Astrocyte (in vitro differentiated cells and primary cell): ENCODE measurements at regions not wholly inside any gene's neighbourhood (a gene's known extent, or its start where the extent isn't known, plus 50 kb on each side); places are given as distances from the start of the nearest gene placed in this dataset.

ENCODE experiments used
- DNase-seq: peaks from one replicate; pipeline ENCODE4 v3.0.0-alpha.2; 2010; ENCODE audit warnings: low read depth
- FAIRE-seq: peaks from 2 replicates; lab custom pipeline; 2011; peaks lifted over from hg19 to GRCh38; lab: Jason Lieb, UNC
- H2AFZ ChIP-seq: 2 replicates; pipeline ENCODE4 v1.6.0; 2012; ENCODE audit warnings: low read depth, low read length, inconsistent platforms
- H3K27ac ChIP-seq: 2 replicates; pipeline ENCODE4 v1.5.1; 2011; ENCODE audit warnings: low read depth, low read length, inconsistent platforms
- H3K27me3 ChIP-seq: 2 replicates; pipeline ENCODE4 v1.6.0; 2011; ENCODE audit warnings: low read length, inconsistent platforms; ENCODE audit not compliant: insufficient read depth
- H3K36me3 ChIP-seq: 2 replicates; pipeline ENCODE4 v1.5.1; 2011; ENCODE audit warnings: low read length, inconsistent platforms; ENCODE audit not compliant: insufficient read depth
- H3K4me1 ChIP-seq: 2 replicates; pipeline ENCODE4 v1.5.1; 2011; ENCODE audit warnings: low read length, inconsistent platforms; ENCODE audit not compliant: insufficient read depth
- H3K4me2 ChIP-seq: 2 replicates; pipeline ENCODE4 v1.6.0; 2012; ENCODE audit warnings: low read length, inconsistent platforms
- H3K4me3 ChIP-seq: 2 replicates; pipeline ENCODE4 v1.5.1; 2011; ENCODE audit warnings: low read depth, mild to moderate bottlenecking, low read length, inconsistent platforms; ENCODE audit not compliant: insufficient read depth
- H3K79me2 ChIP-seq: 2 replicates; pipeline ENCODE4 v1.6.0; 2012; ENCODE audit warnings: mild to moderate bottlenecking, low read length, inconsistent platforms; ENCODE audit not compliant: insufficient read depth
- H3K9ac ChIP-seq: 2 replicates; pipeline ENCODE4 v1.6.0; 2012; ENCODE audit warnings: mild to moderate bottlenecking, low read length, inconsistent platforms
- H3K9me3 ChIP-seq: 2 replicates; pipeline ENCODE4 v1.5.1; 2012; ENCODE audit warnings: low read depth, mild to moderate bottlenecking, low read length, inconsistent platforms; ENCODE audit not compliant: insufficient read depth
- H4K20me1 ChIP-seq: 2 replicates; pipeline ENCODE4 v1.6.0; 2012; ENCODE audit warnings: low read length, inconsistent platforms; ENCODE audit not compliant: insufficient read depth
- H3K27ac Mint-ChIP-seq: one replicate; pipeline ENCODE4 v1.8.0; 2021; ENCODE audit warnings: mild to moderate bottlenecking, mixed read lengths; ENCODE audit not compliant: unreplicated experiment
- H3K27me3 Mint-ChIP-seq: one replicate; pipeline ENCODE4 v1.8.0; 2021; ENCODE audit warnings: low read depth, mixed read lengths; ENCODE audit not compliant: unreplicated experiment
- H3K36me3 Mint-ChIP-seq: one replicate; pipeline ENCODE4 v1.8.0; 2021; ENCODE audit warnings: low read depth, mixed read lengths; ENCODE audit not compliant: unreplicated experiment
- H3K4me1 Mint-ChIP-seq: one replicate; pipeline ENCODE4 v1.8.0; 2021; ENCODE audit warnings: low read depth, mixed read lengths; ENCODE audit not compliant: unreplicated experiment
- H3K4me3 Mint-ChIP-seq: one replicate; pipeline ENCODE4 v1.8.0; 2021; ENCODE audit warnings: mild to moderate bottlenecking, moderate library complexity, mixed read lengths; ENCODE audit not compliant: unreplicated experiment
- H3K9me3 Mint-ChIP-seq: one replicate; pipeline ENCODE4 v1.8.0; 2021; ENCODE audit warnings: mild to moderate bottlenecking, mixed read lengths; ENCODE audit not compliant: unreplicated experiment
- EZH2 ChIP-seq: IDR thresholded peaks from 2 replicates; pipeline ENCODE4 v1.6.1; 2012; ENCODE audit warnings: mild to moderate bottlenecking, low read length, inconsistent platforms; ENCODE audit not compliant: insufficient read depth
- TF ChIP-seq, protein P1 (sequence below): IDR thresholded peaks from 2 replicates; pipeline ENCODE4 v1.5.1; 2011; ENCODE audit warnings: low read depth, mild to moderate bottlenecking, inconsistent platforms, low read length, moderate library complexity; ENCODE audit not compliant: insufficient read depth

DNA sequence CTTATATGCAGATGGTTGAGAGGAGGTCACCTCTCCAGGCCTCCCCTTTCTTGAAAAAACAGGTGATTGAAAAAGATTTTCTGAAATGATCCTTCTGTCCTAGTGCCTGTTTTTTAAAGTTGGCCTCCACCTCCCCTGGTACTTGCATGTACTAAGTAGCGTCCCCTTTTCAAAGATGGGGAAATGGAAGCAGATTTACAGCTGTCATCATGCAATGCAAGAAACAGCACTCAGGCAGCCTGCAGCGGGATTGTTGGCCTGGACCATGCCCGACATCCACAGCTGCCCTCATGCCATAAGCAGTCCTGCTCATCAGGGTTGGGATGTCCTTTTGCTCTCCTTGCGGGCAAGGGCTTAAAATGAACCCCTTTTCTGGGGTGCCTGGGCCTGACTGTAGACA is 127.2 kb upstream of the MGMT start:
- no peak overlapping the region for H2AFZ ChIP-seq
- FAIRE-seq (no peak), DNase-seq (no peak)
- H3K9me3 ChIP-seq = peaks cover 5% of the 10 kb centered on the region
- peaks cover 22% of the 10 kb centered on the region for H3K27me3 Mint-ChIP-seq
- no peak overlapping the region for H3K4me3 Mint-ChIP-seq
- TF ChIP-seq, protein P1, sequence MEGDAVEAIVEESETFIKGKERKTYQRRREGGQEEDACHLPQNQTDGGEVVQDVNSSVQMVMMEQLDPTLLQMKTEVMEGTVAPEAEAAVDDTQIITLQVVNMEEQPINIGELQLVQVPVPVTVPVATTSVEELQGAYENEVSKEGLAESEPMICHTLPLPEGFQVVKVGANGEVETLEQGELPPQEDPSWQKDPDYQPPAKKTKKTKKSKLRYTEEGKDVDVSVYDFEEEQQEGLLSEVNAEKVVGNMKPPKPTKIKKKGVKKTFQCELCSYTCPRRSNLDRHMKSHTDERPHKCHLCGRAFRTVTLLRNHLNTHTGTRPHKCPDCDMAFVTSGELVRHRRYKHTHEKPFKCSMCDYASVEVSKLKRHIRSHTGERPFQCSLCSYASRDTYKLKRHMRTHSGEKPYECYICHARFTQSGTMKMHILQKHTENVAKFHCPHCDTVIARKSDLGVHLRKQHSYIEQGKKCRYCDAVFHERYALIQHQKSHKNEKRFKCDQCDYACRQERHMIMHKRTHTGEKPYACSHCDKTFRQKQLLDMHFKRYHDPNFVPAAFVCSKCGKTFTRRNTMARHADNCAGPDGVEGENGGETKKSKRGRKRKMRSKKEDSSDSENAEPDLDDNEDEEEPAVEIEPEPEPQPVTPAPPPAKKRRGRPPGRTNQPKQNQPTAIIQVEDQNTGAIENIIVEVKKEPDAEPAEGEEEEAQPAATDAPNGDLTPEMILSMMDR = no peak
- TF ChIP-seq EZH2 = no peak
- H3K79me2 ChIP-seq = no peaks in the 10 kb centered on the region
- H3K4me1 Mint-ChIP-seq = no peaks in the 10 kb centered on the region
- no peak overlapping the region for H3K27ac Mint-ChIP-seq
- H3K27ac ChIP-seq = no peak overlapping the region
- no peak overlapping the region for H3K9ac ChIP-seq
- H4K20me1 ChIP-seq = no peaks in the 10 kb centered on the region
- H3K36me3 ChIP-seq = no peaks in the 10 kb centered on the region
- no peaks in the 10 kb centered on the region for H3K27me3 ChIP-seq
- no peak overlapping the region for H3K4me2 ChIP-seq
- no peaks in the 10 kb centered on the region for H3K4me1 ChIP-seq
- no peaks in the 10 kb centered on the region for H3K36me3 Mint-ChIP-seq
- no peaks in the 10 kb centered on the region for H3K9me3 Mint-ChIP-seq
- H3K4me3 ChIP-seq = no peak overlapping the region

DNA sequence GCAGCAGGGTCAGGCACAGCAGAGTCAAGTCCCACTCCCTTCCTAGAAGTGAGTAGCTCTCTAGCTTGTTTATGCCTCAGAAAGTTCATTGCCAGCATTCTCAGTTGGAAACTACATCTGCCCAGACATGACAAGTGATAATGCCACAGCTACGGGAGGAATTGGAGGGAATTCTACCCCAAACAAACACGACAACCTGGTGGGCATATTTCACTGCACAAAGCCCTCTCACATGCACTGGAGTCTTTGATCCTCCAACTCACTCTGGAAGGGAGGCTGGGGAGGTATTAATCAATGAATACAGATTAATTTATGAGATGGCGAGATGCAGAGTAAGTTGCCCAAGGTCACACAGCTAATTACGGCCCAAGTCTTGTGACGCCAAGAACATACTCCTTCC is 126.0 kb upstream of the MGMT start:
- no peak overlapping the region for H3K4me3 ChIP-seq
- H4K20me1 ChIP-seq = no peaks in the 10 kb centered on the region
- Mint-ChIP-seq H3K36me3 (no peaks in the 10 kb centered on the region), H3K9me3 (no peaks in the 10 kb centered on the region), H3K27ac (no peak overlapping the region), H3K4me1 (no peaks in the 10 kb centered on the region), H3K27me3 (peaks cover 22% of the 10 kb centered on the region), H3K4me3 (no peak overlapping the region)
- no peaks in the 10 kb centered on the region for H3K36me3 ChIP-seq
- no peak overlapping the region for H3K27ac ChIP-seq
- no peak for TF ChIP-seq EZH2
- TF ChIP-seq, protein P1 = no peak
- no peaks in the 10 kb centered on the region for H3K4me1 ChIP-seq
- no peaks in the 10 kb centered on the region for H3K79me2 ChIP-seq
- H2AFZ ChIP-seq = no peak overlapping the region
- H3K9ac ChIP-seq = no peak overlapping the region
- FAIRE-seq = no peak
- peaks cover 3% of the 10 kb centered on the region for H3K9me3 ChIP-seq
- no peak for DNase-seq
- no peak overlapping the region for H3K4me2 ChIP-seq
- no peaks in the 10 kb centered on the region for H3K27me3 ChIP-seq

DNA sequence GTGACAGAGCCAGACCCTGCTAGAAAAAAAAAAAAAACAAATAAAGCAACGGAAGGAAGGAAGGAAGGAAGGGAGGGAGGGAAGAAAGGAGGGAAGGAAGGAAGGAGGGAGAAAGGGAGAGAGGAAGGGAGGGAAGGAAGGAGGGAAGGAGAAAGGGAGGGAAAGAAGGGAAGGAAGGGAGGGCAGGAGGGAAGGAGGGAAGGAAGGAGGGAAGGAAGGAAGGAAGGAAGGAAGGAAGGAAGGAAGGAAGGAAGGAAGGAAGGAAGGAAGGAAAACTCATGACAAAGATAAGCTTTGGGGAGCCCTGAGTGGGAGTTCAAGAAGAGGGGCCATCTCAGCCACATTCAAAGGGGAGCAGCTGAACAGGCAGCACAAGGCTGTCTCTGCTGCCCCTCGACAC is 124.7 kb upstream of the MGMT start:
- H3K9me3 ChIP-seq = peaks cover 3% of the 10 kb centered on the region
- Mint-ChIP-seq H3K27me3 (peaks cover 22% of the 10 kb centered on the region), H3K4me1 (no peaks in the 10 kb centered on the region), H3K36me3 (no peaks in the 10 kb centered on the region), H3K9me3 (no peaks in the 10 kb centered on the region), H3K27ac (no peak overlapping the region), H3K4me3 (no peak overlapping the region)
- no peaks in the 10 kb centered on the region for H3K4me1 ChIP-seq
- H3K27me3 ChIP-seq = no peaks in the 10 kb centered on the region
- TF ChIP-seq, protein P1 = no peak
- no peak for TF ChIP-seq EZH2
- no peaks in the 10 kb centered on the region for H3K79me2 ChIP-seq
- H3K4me2 ChIP-seq = no peak overlapping the region
- no peak overlapping the region for H3K27ac ChIP-seq
- H3K36me3 ChIP-seq = no peaks in the 10 kb centered on the region
- no peaks in the 10 kb centered on the region for H4K20me1 ChIP-seq
- no peak overlapping the region for H3K4me3 ChIP-seq
- no peak overlapping the region for H3K9ac ChIP-seq
- FAIRE-seq (no peak), DNase-seq (no peak)
- no peak overlapping the region for H2AFZ ChIP-seq
